Adrenal gland (tissue), 5 donors: ENCODE measurements at regions not wholly inside any gene's neighbourhood (a gene's known extent, or its start where the extent isn't known, plus 50 kb on each side); places are given as distances from the start of the nearest gene placed in this dataset.
"Not testable (repeated sequence)": the region's sequence is repeated elsewhere in the genome, so short reads cannot be mapped to it uniquely, and the experiment has no call there.

Experiments used
- POLR2A ChIP-seq, 2 donors: fragments of 450-650 bp; IDR thresholded peaks; one replicate each; pipeline ENCODE4 v1.6.1; 2017; ENCODE audit warnings: antibody characterized with exemption in 2 of 2, mild to moderate bottlenecking in 2 of 2, moderate library complexity in 1 of 2
- TF ChIP-seq, protein P1 (sequence below), 6 experiments: fragments of 450-650 bp in 4 of 6; fragments of 200-600 bp in 2 of 6; sonication (generic) in 1 of 6; IDR thresholded peaks; 1 replicate in 5 of 6; 2 replicates in 1 of 6; pipeline versions ENCODE4 v1.5.1 to v1.8.0; 2016 to 2021; ENCODE audit warnings: antibody characterized with exemption in 6 of 6, mild to moderate bottlenecking in 2 of 6, moderate library complexity in 1 of 6
- donor health status: DM: no; HTN: no; CAD: no.

DNA sequence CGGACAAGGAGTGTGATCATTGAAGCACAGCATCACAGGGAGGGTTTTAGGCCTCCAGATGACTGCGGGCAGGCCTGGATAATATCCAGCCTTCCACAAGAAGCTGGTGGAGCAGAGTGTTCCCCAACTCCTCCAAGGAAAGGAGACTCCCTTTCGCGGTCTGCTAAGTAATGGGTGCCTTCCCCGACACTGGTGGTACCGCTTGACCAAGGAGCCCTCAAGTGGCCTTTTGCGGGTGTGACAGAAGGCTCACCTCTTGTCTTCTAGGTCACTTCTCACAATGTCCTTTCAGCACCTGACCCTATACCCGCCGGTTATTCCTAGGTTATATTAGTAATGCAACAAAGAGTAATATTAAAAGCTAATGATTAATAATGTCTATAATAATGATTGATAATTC is 882.4 kb downstream of the DIPK2A start:
- TF ChIP-seq, protein P1, sequence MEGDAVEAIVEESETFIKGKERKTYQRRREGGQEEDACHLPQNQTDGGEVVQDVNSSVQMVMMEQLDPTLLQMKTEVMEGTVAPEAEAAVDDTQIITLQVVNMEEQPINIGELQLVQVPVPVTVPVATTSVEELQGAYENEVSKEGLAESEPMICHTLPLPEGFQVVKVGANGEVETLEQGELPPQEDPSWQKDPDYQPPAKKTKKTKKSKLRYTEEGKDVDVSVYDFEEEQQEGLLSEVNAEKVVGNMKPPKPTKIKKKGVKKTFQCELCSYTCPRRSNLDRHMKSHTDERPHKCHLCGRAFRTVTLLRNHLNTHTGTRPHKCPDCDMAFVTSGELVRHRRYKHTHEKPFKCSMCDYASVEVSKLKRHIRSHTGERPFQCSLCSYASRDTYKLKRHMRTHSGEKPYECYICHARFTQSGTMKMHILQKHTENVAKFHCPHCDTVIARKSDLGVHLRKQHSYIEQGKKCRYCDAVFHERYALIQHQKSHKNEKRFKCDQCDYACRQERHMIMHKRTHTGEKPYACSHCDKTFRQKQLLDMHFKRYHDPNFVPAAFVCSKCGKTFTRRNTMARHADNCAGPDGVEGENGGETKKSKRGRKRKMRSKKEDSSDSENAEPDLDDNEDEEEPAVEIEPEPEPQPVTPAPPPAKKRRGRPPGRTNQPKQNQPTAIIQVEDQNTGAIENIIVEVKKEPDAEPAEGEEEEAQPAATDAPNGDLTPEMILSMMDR (IDR thresholded peaks at IDR 0.05) = not testable (repeated sequence)
- TF ChIP-seq POLR2A (IDR thresholded peaks at IDR 0.05) = not testable (repeated sequence)
